ENCODE measurements at regions not wholly inside any gene's neighbourhood (a gene's known extent, or its start where the extent isn't known, plus 50 kb on each side); places are given as distances from the start of the nearest gene placed in this dataset.

GRCh38 chr2:8627692-8628085 lies 54.2 kb upstream of the ID2 start:
- Mint-ChIP-seq H3K4me1 (peaks cover 34% of the 10 kb centered on the region), H3K27ac (no peak overlapping the region), H3K4me3 (no peak overlapping the region), H3K36me3 (ENCODE audit: low read depth) (no peaks in the 10 kb centered on the region), H3K27me3 (ENCODE audit: insufficient read depth) (peaks cover 4% of the 10 kb centered on the region), H3K9me3 (no peaks in the 10 kb centered on the region)
- Histone ChIP-seq H3K4me3 (ENCODE audit: low read length) (no peak overlapping the region), H3K27me3 (ENCODE audit: control insufficient read depth, insufficient read depth, low read length, poor library complexity, severe bottlenecking) (no peaks in the 10 kb centered on the region), H3K4me1 (ENCODE audit: control insufficient read depth, insufficient read depth, low read length) (peaks cover 5% of the 10 kb centered on the region), H3K27ac (ENCODE audit: low read depth, low read length) (no peak overlapping the region), H3K9me3 (ENCODE audit: control insufficient read depth, low read length) (no peaks in the 10 kb centered on the region), H3K9ac (ENCODE audit: extremely low read depth, low read length, poor library complexity, severe bottlenecking) (no peak overlapping the region), H3K36me3 (ENCODE audit: control insufficient read depth, insufficient read depth, low read length) (no peaks in the 10 kb centered on the region)
- WGBS, 2 experiments (ENCODE audit: insufficient coverage in 1 of 2, insufficient read length in 1 of 2), result 90 to 93% methylated on average over 3 to 14 of the region's 14 CpGs
- TF ChIP-seq, protein P1, sequence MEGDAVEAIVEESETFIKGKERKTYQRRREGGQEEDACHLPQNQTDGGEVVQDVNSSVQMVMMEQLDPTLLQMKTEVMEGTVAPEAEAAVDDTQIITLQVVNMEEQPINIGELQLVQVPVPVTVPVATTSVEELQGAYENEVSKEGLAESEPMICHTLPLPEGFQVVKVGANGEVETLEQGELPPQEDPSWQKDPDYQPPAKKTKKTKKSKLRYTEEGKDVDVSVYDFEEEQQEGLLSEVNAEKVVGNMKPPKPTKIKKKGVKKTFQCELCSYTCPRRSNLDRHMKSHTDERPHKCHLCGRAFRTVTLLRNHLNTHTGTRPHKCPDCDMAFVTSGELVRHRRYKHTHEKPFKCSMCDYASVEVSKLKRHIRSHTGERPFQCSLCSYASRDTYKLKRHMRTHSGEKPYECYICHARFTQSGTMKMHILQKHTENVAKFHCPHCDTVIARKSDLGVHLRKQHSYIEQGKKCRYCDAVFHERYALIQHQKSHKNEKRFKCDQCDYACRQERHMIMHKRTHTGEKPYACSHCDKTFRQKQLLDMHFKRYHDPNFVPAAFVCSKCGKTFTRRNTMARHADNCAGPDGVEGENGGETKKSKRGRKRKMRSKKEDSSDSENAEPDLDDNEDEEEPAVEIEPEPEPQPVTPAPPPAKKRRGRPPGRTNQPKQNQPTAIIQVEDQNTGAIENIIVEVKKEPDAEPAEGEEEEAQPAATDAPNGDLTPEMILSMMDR (conservative IDR thresholded peaks at IDR 0.05), result peak; percentile 26
- DNase-seq, result no peak

DNA sequence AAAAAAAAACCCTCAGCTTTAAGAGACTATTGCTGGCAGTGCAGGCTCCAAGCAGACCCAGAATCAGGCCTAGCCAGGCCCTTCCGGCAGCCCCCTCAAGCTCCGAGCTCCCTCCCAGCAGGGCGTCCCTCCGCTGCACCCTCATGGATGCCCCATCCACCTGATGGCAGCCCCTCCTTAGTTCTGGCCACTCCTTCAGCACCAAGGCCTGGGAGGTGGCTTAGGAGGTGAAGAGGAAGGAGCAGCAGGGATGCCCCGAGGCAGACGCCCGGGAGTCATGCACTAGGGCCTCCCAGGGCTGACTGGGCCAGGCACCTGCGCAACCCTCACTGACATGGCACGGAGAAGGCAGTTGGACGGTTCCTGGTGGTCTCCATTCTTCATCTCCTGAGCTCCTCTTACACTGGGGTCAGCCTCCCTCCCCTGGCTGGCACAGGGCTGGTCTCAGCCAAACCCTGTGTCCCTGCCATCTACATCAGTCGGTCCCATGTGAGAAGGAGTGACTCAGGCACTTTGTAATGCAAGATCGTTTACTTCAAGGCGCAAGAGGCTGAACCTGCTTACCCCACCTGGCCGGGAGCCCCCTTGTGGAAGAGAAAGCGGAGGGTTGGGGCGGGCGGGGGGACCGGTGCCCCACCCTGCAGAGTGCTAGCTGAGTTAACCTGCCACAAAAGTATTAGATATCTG lies 53.5 kb upstream of the ID2 start:
- H3K27me3 ChIP-seq (ENCODE audit: control insufficient read depth, insufficient read depth, low read length, poor library complexity, severe bottlenecking), result no peaks in the 10 kb centered on the region
- no peak overlapping the region for H3K27ac ChIP-seq (ENCODE audit: low read depth, low read length)
- WGBS, 2 experiments (ENCODE audit: insufficient coverage in 1 of 2, insufficient read length in 1 of 2), result 80 to 100% methylated on average over 3 to 16 of the region's 18 CpGs
- H3K27ac Mint-ChIP-seq, result no peak overlapping the region
- no peaks in the 10 kb centered on the region for H3K36me3 Mint-ChIP-seq (ENCODE audit: low read depth)
- peak; percentile 72 for DNase-seq
- H3K4me3 ChIP-seq (ENCODE audit: low read length), result no peak overlapping the region
- H3K9me3 ChIP-seq (ENCODE audit: control insufficient read depth, low read length), result no peaks in the 10 kb centered on the region
- peaks cover 35% of the 10 kb centered on the region for H3K4me1 Mint-ChIP-seq
- H3K9me3 Mint-ChIP-seq, result no peaks in the 10 kb centered on the region
- no peak overlapping the region for H3K4me3 Mint-ChIP-seq
- H3K36me3 ChIP-seq (ENCODE audit: control insufficient read depth, insufficient read depth, low read length), result no peaks in the 10 kb centered on the region
- no peaks in the 10 kb centered on the region for H3K27me3 Mint-ChIP-seq (ENCODE audit: insufficient read depth)
- H3K9ac ChIP-seq (ENCODE audit: extremely low read depth, low read length, poor library complexity, severe bottlenecking), result no peak overlapping the region
- peaks cover 5% of the 10 kb centered on the region for H3K4me1 ChIP-seq (ENCODE audit: control insufficient read depth, insufficient read depth, low read length)
- TF ChIP-seq, protein P1 (conservative IDR thresholded peaks at IDR 0.05), result peak; percentile 52

DNA sequence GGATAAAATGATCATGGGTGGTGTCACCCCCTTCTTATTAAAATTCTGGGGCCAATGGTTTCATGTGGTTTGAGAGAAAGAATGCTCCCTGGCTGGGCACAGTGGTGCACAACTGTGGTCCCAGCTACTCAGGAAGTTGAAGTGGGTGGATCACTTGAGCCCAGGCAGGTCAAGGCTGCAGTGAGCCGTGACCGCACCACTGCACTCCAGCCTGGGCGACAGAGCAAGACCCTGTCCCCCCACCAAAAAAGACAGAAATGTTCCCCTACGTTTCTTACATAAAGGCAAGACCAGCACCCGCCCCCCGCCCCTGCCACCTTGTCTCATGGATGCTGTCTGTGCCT lies 53.0 kb upstream of the ID2 start:
- DNase-seq, result no peak
- H3K9me3 ChIP-seq (ENCODE audit: control insufficient read depth, low read length), result no peaks in the 10 kb centered on the region
- H3K27ac ChIP-seq (ENCODE audit: low read depth, low read length), result no peak overlapping the region
- H3K4me1 ChIP-seq (ENCODE audit: control insufficient read depth, insufficient read depth, low read length), result peaks cover 5% of the 10 kb centered on the region
- H3K4me3 ChIP-seq (ENCODE audit: low read length), result no peak overlapping the region
- Mint-ChIP-seq H3K4me1 (peaks cover 40% of the 10 kb centered on the region), H3K4me3 (no peak overlapping the region), H3K9me3 (no peaks in the 10 kb centered on the region), H3K27me3 (ENCODE audit: insufficient read depth) (no peaks in the 10 kb centered on the region), H3K27ac (peak overlapping the region; percentile 53), H3K36me3 (ENCODE audit: low read depth) (no peaks in the 10 kb centered on the region)
- WGBS, 2 experiments (ENCODE audit: insufficient coverage in 1 of 2, insufficient read length in 1 of 2), result 94% methylated on average over 3 to 6 of the region's 6 CpGs
- TF ChIP-seq, protein P1 (conservative IDR thresholded peaks at IDR 0.05), result peak; percentile 15
- no peaks in the 10 kb centered on the region for H3K36me3 ChIP-seq (ENCODE audit: control insufficient read depth, insufficient read depth, low read length)
- H3K27me3 ChIP-seq (ENCODE audit: control insufficient read depth, insufficient read depth, low read length, poor library complexity, severe bottlenecking), result no peaks in the 10 kb centered on the region
- no peak overlapping the region for H3K9ac ChIP-seq (ENCODE audit: extremely low read depth, low read length, poor library complexity, severe bottlenecking)

All from endodermal cell (in vitro differentiated cells).